HCT116 (cell line): ENCODE measurements at regions not wholly inside any gene's neighbourhood (a gene's known extent, or its start where the extent isn't known, plus 50 kb on each side); places are given as distances from the start of the nearest gene placed in this dataset.

Source experiments
- ATAC-seq: fragments of 200-7000 bp; cut with Tn5 transposase; 2 replicates; pipeline ENCODE4 v1.9.1; 2020; ENCODE audit warnings: mild to moderate bottlenecking, moderate library complexity
- BruUV-seq: library from RNA; stranded (reverse); fragments of 400-500 nt; replicated peaks from 2 replicates; lab custom pipeline; 2021; lab: Mats Ljungman, UMichigan
- CTCF ChIA-PET: fragments of 300-600 bp; sonication (Branson Sonifier 250); formaldehyde crosslinking; loops from one replicate; lab custom pipeline; 2021; ENCODE audit warnings: antibody characterized with exemption; lab: Charles Lee
- POLR2A ChIA-PET: fragments of 300-600, 350-600 bp; sonication (Branson Sonifier 250); formaldehyde crosslinking; loops from one replicate; lab custom pipeline; 2021; ENCODE audit warnings: antibody characterized with exemption; lab: Charles Lee
- RAD21 ChIA-PET, 2 experiments: fragments of 300-600 bp; sonication (Branson Sonifier 250); formaldehyde crosslinking; loops; one replicate each; lab custom pipeline; 2023; ENCODE audit warnings: low total read pairs in 2 of 2; ENCODE audit not compliant: uncharacterized antibody in 2 of 2, unreplicated experiment in 2 of 2, low non-redundant PET in 1 of 2; lab: Charles Lee
- DNase-seq: peaks from one replicate; pipeline ENCODE4 v3.0.0-alpha.2; 2010; ENCODE audit warnings: low read depth, low spot score
- H2AFZ ChIP-seq: fragments of 200-600 bp; shearing (Covaris generic), sonication (generic); 2 replicates; pipeline ENCODE4 v1.6.1; 2017; ENCODE audit warnings: low read depth, mixed run types, mixed read lengths, antibody characterized with exemption, low read length; ENCODE audit not compliant: poor library complexity, severe bottlenecking
- H3K27ac ChIP-seq: 2 replicates; pipeline ENCODE4 v1.5.1; 2012; ENCODE audit warnings: low read depth, low read length
- H3K27me3 ChIP-seq: fragments of 200-600 bp; sonication (generic); 2 replicates; pipeline ENCODE4 v1.6.1; 2016; ENCODE audit warnings: mixed run types, low read length, mixed read lengths; ENCODE audit not compliant: insufficient read depth
- H3K36me3 ChIP-seq, 2 experiments: fragments of 200-500 bp in 1 of 2; fragments of 200-600 bp in 1 of 2; sonication (Bioruptor generic) in 1 of 2; sonication (generic) in 1 of 2; 2 replicates each; pipeline versions ENCODE4 v1.5.1 to v1.6.1; 2014 to 2016; ENCODE audit warnings: low read length in 2 of 2, inconsistent platforms in 1 of 2, mixed read lengths in 1 of 2, mixed run types in 1 of 2; ENCODE audit not compliant: insufficient read depth in 2 of 2, control insufficient read depth in 1 of 2
- H3K4me1 ChIP-seq, 2 experiments: fragments of 200-600 bp in 1 of 2; sonication (generic) in 1 of 2; 2 replicates each; pipeline versions ENCODE4 v1.5.1 to v1.6.1; 2012 to 2017; ENCODE audit warnings: low read length in 2 of 2, inconsistent platforms in 1 of 2, mild to moderate bottlenecking in 1 of 2, mixed read lengths in 1 of 2, mixed run types in 1 of 2, moderate library complexity in 1 of 2; ENCODE audit not compliant: insufficient read depth in 2 of 2, control insufficient read depth in 1 of 2
- H3K4me2 ChIP-seq: fragments of 200-600 bp; sonication (generic); 2 replicates; pipeline ENCODE4 v1.6.1; 2017; ENCODE audit warnings: mixed run types, low read length, mixed read lengths
- H3K4me3 ChIP-seq, 2 experiments: fragments of 200-600 bp in 1 of 2; sonication (generic) in 1 of 2; replicated peaks in 1 of 2; 2 replicates each; pipeline ENCODE4 v1.5.1; 2011 to 2016; ENCODE audit warnings: low read length in 2 of 2, control low read depth in 1 of 2, low read depth in 1 of 2, mild to moderate bottlenecking in 1 of 2, mixed read lengths in 1 of 2, mixed run types in 1 of 2
- H3K79me2 ChIP-seq: fragments of 200-600 bp; sonication (generic); 2 replicates; pipeline ENCODE4 v1.6.1; 2017; ENCODE audit warnings: mild to moderate bottlenecking, mixed run types, low read length, moderate library complexity, mixed read lengths; ENCODE audit not compliant: insufficient read depth
- H3K9ac ChIP-seq: fragments of 200-600 bp; sonication (generic); 2 replicates; pipeline ENCODE4 v1.6.1; 2016; ENCODE audit warnings: low read length, mixed read lengths
- H3K9me2 ChIP-seq: fragments of 200-600 bp; sonication (generic), shearing (Covaris generic); 2 replicates; pipeline ENCODE4 v1.6.1; 2017; ENCODE audit warnings: mixed run types, mild to moderate bottlenecking, moderate library complexity; ENCODE audit not compliant: insufficient read depth
- H3K9me3 ChIP-seq, 2 experiments: fragments of 200-500 bp in 1 of 2; fragments of 200-600 bp in 1 of 2; sonication (Bioruptor generic) in 1 of 2; sonication (generic) in 1 of 2; 2 replicates each; pipeline ENCODE4 v1.6.1; 2014 to 2017; ENCODE audit warnings: low read length in 2 of 2, mixed read lengths in 2 of 2, inconsistent platforms in 1 of 2, low read depth in 1 of 2, mild to moderate bottlenecking in 1 of 2, mixed run types in 1 of 2, moderate library complexity in 1 of 2; ENCODE audit not compliant: control insufficient read depth in 1 of 2, insufficient read depth in 1 of 2
- H4K20me1 ChIP-seq: fragments of 200-600 bp; sonication (generic), shearing (Covaris generic); 2 replicates; pipeline ENCODE4 v1.6.1; 2017; ENCODE audit warnings: mixed run types, mild to moderate bottlenecking, moderate library complexity; ENCODE audit not compliant: insufficient read depth
- ATF3 ChIP-seq: IDR thresholded peaks from 2 replicates; pipeline ENCODE4 v1.6.1; 2012
- CEBPB ChIP-seq: IDR thresholded peaks from 2 replicates; pipeline ENCODE4 v1.6.1; 2012; ENCODE audit warnings: low read depth
- ELF1 ChIP-seq: IDR thresholded peaks from 2 replicates; pipeline ENCODE4 v1.6.1; 2012; ENCODE audit warnings: low read depth, borderline replicate concordance
- EZH2 ChIP-seq: fragments of 200-600 bp; sonication (generic); IDR thresholded peaks from 2 replicates; pipeline ENCODE4 v1.6.1; 2017; ENCODE audit warnings: antibody characterized with exemption, mixed run types
- EZH2phosphoT487 ChIP-seq: fragments of 200-600 bp; IDR thresholded peaks from 2 replicates; pipeline ENCODE4 v1.6.1; 2018; ENCODE audit warnings: antibody characterized with exemption, borderline replicate concordance
- JUND ChIP-seq: IDR thresholded peaks from 2 replicates; pipeline ENCODE4 v1.6.1; 2012
- MAX ChIP-seq: IDR thresholded peaks from 2 replicates; pipeline ENCODE4 v1.6.1; 2012
- RAD21 ChIP-seq: IDR thresholded peaks from 2 replicates; pipeline ENCODE4 v1.6.1; 2012; ENCODE audit warnings: low read depth, mild to moderate bottlenecking
- REST ChIP-seq: IDR thresholded peaks from 2 replicates; pipeline ENCODE4 v1.6.1; 2012; ENCODE audit warnings: low read depth
- SRF ChIP-seq: IDR thresholded peaks from 2 replicates; pipeline ENCODE4 v1.6.1; 2012; ENCODE audit warnings: low read depth
- TCF7L2 ChIP-seq: IDR thresholded peaks from 2 replicates; pipeline ENCODE4 v1.7.0; 2011; ENCODE audit warnings: borderline replicate concordance, inconsistent platforms; ENCODE audit not compliant: insufficient read depth, insufficient read length; ENCODE audit errors: extremely low read depth
- YY1 ChIP-seq: IDR thresholded peaks from 2 replicates; pipeline ENCODE4 v1.6.1; 2011; ENCODE audit warnings: low read length, low read depth, moderate library complexity, mild to moderate bottlenecking; ENCODE audit not compliant: insufficient replicate concordance; ENCODE audit errors: extremely low read depth
- ZBTB33 ChIP-seq: IDR thresholded peaks from 2 replicates; pipeline ENCODE4 v1.6.1; 2011; ENCODE audit warnings: mild to moderate bottlenecking, low read length, moderate library complexity; ENCODE audit not compliant: insufficient replicate concordance; ENCODE audit errors: extremely low read depth
- ZFX ChIP-seq: fragments of 450-650 bp; IDR thresholded peaks from 2 replicates; pipeline ENCODE4 v1.6.1; 2017
- intact Hi-C: fragments of 100-400 bp; cut with micrococcal nuclease; formaldehyde crosslinking; loops from 2 replicates; pipeline ENCODE4 v1.10.0; 2022

GRCh38 chr4:24076811-24077210 lies 187.0 kb upstream of the PPARGC1A start:
- intact Hi-C loops = no loop called here
- no TSS peak for BruUV-seq

More at GRCh38 chr4:24076811-24077210, 187.0 kb upstream of the PPARGC1A start:
- Histone ChIP-seq H3K36me3 (no peaks in the 10 kb centered on the region), H4K20me1 (no peaks in the 10 kb centered on the region), H3K9ac (no peak overlapping the region), H2AFZ (no peak overlapping the region), H3K9me2 (no peaks in the 10 kb centered on the region), H3K27me3 (no peaks in the 10 kb centered on the region), H3K4me1 (no peaks in the 10 kb centered on the region), H3K27ac (no peak overlapping the region), H3K9me3 (peaks cover 3 to 13% of the 10 kb centered on the region in 2 experiments; a peak in 2 of 4 replicates), H3K79me2 (no peaks in the 10 kb centered on the region), H3K4me3 (no peak overlapping the region)
- ChIA-PET RAD21 (no interaction called here), CTCF (no interaction called here), POLR2A (no interaction called here)
- no peak for DNase-seq
- no peak for ATAC-seq
- TF ChIP-seq ZFX (no peak), EZH2phosphoT487 (no peak), JUND (no peak), MAX (no peak), SRF (no peak), RAD21 (no peak), ZBTB33 (no peak), ATF3 (no peak), CEBPB (no peak), EZH2 (no peak), ELF1 (no peak), TCF7L2 (no peak), YY1 (no peak), REST (no peak)
- TF ChIP-seq, all 23 proteins: peak for 0
- no peak overlapping the region for H3K4me2 ChIP-seq
